ENCODE measurements at regions not wholly inside any gene's neighbourhood (a gene's known extent, or its start where the extent isn't known, plus 50 kb on each side); places are given as distances from the start of the nearest gene placed in this dataset.

DNA sequence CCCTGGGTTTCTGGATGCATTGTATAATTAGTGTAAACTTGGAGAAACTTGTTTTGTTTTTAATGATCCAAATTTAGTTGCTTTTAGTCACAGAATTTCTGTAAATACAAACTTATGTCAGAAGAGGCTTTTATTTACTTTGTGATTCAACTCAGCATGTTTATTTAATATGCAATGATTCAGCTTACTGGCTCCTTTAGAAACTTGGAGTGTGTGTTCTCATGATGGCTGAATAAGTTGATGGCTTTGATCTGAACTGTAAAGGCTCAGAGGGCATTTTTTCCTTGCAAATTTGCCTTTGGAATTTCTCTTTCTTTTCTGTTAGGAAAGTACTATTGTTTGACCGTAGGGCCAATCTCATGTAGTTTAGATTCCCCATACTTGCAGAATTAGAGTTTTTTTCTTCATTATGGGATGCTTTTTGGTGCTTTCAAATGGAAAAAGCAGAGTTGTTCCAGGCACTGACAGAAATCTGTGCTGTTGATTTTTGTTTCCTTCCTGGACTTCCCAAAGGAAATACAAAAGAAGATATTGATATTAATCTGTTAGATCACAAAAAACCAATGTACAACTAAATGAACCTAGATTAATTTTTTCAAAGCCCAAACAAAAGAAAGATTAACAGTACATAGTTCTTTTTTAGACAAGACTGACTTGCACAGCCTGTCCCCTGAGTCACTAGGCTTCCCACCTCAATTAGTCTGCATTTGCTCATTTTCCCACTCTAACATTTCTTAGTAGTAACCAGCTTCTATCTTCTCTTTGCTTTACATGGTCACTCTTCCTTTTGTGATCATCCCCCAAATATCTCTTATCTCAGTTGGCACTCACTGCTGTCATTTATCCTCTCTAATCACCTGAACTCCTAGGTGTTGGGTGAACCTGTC is 96.8 kb upstream of the AGR3 start:
- DNase-seq: peak; percentile 69

DNA sequence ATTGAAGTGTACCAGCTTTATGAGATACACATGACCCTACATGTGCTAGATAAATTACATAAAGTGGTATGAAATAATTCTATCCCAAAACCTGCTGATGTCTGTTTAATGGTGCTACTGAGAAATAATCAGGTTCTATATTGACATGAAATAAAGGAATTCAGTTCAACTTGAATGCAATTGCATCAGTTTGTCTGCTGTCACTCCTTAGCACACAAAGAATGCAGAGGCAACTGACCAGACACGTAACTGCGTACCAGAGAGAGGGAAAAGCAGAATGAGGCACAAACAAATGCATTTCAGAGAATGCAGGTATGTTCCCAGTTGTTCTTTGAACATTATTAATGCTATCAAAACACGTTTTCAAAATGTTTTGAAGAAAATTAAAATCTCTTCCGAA is 98.8 kb upstream of the AGR3 start:
- DNase-seq: no peak

DNA sequence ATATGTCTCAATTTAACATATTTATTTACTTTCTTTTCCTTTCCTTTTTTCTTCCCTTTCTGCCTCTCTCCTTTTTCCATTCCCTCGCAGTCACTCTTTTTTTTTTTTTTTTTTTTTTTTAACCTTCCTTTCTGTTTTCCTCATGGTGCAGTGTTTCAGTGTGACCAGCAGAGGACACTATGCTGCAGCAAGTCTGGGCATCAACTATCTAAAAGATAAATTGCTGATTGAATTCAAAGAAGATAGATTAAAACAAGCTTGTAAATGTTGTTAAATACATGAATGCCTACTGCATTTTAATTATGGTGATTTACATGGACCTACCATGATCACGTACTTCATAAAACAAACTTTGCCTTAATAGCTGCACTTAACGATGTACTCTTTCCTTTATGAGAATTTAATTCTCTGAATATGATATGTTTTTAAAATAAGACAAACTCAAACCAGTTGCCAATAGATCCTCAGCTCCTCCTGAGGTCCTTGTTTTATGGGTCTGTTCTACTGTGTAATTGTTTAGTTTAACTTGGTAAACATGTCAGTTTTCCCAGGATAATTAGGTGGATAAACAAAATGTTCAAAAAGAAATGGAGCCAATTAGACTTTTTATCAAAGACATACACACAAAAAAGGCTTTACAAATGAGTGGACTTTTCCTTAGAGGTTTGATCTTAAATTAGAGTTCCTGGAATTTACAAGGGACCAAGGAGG is 101.0 kb upstream of the AGR3 start:
- peak; percentile 59 for DNase-seq

GRCh38 chr7:16984375-16984774 is 102.6 kb upstream of the AGR3 start:
- DNase-seq: no peak

GRCh38 chr7:16985621-16986020 is 103.8 kb upstream of the AGR3 start:
- no peak for DNase-seq

DNA sequence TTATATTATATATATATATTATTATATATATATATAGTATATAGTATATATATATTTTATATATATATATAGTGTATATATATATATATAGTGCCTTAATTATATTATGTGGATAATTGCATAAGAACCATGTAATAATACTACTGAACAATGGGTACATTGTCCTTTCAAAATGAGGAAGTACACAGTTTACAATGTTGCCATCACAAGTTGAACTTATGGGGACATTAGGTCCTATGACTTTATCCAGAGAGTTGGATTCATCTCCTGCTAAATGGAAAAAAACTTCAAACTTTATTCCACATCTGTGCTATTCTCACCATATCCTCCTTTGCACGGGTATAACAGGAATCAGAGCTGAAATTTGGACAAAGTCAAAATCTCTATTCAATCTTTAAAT is 105.0 kb upstream of the AGR3 start:
- no peak for DNase-seq

GRCh38 chr7:16989811-16990413 is 108.1 kb upstream of the AGR3 start:
- DNase-seq: peak; percentile 80

DNA sequence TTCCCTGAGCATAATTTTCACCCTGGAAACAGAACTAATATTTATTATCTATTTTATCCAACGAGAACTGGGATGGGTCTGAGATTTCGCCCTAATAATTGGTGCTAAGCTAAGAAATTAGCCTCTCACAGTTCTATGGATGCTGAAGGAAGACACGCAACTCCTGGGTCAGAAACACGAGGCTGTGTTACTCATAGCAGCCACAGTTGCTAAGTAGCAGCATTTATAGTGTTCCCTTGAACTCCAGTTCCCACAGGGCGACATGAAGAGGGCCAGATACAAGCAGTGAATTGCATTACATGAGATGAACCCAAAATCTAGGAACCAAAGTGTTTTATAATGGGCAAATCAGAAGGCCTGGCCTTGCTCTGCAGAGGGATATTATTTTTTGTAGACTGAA is 109.8 kb upstream of the AGR3 start:
- no peak for DNase-seq

DNA sequence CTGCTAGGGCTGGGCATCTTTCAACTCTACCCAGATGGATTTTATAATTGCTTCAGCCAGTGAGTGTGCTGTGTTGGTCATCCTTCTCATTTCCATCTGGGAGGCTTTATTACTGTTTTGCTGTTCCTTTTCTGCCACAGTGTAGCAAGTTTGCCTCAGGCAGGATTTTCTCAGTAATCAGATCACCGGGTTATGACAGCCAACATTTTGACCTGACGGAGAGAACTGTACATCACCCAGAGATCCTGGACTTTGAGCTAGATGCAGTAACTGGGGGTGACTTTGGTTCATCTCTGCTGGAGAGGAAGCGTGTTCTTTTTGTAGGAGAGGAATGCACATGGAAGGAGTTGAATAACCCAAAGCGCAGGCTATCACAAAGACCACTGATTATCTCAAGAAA is 111.8 kb upstream of the AGR3 start:
- DNase-seq: no peak

DNA sequence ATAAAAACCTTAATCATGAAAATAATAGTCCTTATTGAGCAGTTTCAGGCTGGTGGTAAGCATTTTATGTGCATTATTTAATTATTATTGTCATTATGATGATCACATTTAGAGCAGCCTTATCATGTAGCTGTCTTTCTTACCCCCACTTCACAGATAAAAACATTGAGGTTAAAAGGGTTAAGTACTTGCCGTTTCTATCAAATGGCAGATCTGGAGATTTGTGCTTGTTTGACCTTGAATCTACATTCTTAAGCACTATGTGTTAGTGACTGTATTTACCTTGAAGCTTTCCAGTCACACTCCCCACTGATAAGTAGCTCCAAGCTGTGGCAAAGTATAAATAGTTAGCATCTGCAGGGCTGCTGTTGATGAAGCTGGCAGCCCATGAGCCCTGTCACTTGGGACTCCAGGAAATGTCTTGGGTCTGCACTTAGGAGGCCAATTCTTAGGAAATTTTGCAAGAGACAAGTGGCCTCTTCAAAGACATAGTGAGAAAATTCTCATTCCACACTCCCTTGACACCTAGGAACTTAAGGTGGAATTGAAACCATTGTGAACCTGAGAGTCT is 116.8 kb upstream of the AGR3 start:
- no peak for DNase-seq

- DNase-seq: no peak
These were observed 117.9 kb upstream of the AGR3 start for GRCh38 chr7:16999541-17000267.

- no peak for DNase-seq
These were observed 123.5 kb upstream of the AGR3 start for GRCh38 chr7:17005271-17005670.

GRCh38 chr7:17007841-17008240 is 126.1 kb upstream of the AGR3 start:
- no peak for DNase-seq

- DNase-seq: peak; percentile 47
These were observed 127.4 kb upstream of the AGR3 start for GRCh38 chr7:17009007-17009719.

DNA sequence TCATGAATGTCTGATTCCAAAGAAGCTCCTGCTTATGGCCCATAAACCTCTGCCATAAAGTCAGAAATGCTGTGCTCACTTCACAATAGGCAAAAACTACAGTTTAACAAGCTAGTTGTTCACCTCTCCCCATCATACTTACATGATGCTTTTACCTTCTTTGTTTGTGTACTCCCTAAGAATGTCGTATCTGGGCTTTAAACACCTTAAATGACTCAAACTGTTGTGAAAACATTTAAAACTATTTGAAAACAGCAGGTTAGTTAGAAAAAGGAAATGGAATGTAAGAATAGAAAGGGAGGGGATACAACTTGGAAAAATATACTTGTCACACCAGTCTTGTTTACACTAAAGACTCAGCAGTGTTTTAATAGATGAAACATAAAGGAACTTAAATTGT is 128.2 kb upstream of the AGR3 start:
- DNase-seq: no peak

GRCh38 chr7:17010637-17011300 is 129.0 kb upstream of the AGR3 start:
- no peak for DNase-seq

DNA sequence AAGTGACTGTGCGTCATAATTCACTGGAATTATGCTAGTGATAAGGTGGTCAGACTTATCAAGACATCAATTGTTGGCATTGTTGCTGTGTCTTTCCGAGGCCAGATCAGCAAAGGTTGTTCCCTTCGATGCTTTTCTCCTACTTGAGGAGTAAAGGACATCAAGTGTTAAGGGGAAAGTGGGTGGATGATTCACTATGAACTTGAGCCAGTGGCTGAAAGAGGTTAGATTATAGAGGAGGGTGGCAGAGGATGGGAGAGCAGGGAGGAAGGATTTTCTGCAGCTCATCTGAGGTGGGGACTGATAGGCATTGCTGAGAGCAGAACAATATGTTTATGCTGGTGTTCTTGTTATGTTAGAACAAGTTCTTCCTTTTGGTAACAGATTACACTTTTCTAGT is 131.4 kb upstream of the AGR3 start:
- no peak for DNase-seq

DNA sequence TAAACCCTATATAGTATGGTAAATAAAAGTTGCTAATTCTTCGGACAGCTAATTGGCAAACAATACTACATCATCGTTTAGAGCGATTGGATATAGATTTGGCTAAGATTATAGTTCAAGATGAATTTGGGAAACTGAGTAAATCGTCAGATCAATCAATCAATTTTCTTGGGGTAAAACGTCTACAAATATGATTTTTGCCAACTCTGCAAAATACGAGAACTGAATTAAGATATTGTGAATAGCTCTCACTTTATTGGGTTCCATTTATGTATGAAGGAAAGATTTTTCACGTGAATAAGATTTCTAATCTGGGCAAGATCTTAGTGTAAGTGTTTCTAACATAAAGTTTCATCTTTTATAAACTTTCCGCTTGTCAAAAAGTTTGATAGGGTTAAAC is 132.9 kb upstream of the AGR3 start:
- DNase-seq: no peak

GRCh38 chr7:17015598-17016031 is 133.8 kb upstream of the AGR3 start:
- peak; percentile 77 for DNase-seq

GRCh38 chr7:17016402-17017010 is 134.7 kb upstream of the AGR3 start:
- DNase-seq: peak; percentile 8

- no peak for DNase-seq
These were observed 137.3 kb upstream of the AGR3 start for GRCh38 chr7:17019106-17019505.

Data from EL (cell line).